CD4-positive, alpha-beta T cell treated with Interferon gamma for 1 hour (primary cell): ENCODE measurements at regions not wholly inside any gene's neighbourhood (a gene's known extent, or its start where the extent isn't known, plus 50 kb on each side); places are given as distances from the start of the nearest gene placed in this dataset.

ENCODE experiments used
- DNase-seq: peaks from one replicate; pipeline ENCODE4 v3.0.0-alpha.2; 2020

DNA sequence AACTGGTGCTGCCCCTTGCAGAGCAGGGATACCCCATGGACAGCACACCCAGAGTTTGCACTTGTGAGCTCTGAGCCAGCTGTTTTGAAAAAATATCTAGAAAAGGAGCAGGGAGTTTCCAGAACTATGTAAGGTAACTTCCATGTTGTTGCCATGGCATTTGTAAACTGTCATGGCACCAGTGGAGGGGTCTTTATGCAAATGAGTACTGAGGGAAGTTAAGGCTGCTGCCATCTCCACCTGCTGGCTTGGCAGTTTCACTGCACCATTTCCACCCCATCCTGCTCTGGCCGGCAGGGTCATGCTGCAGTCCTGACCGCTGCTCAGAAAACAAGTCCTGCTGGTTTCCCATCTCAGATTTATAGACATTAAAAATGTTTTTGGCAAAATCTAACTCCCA is 52.3 kb upstream of the SNTG2 start:
- DNase-seq = no peak

DNA sequence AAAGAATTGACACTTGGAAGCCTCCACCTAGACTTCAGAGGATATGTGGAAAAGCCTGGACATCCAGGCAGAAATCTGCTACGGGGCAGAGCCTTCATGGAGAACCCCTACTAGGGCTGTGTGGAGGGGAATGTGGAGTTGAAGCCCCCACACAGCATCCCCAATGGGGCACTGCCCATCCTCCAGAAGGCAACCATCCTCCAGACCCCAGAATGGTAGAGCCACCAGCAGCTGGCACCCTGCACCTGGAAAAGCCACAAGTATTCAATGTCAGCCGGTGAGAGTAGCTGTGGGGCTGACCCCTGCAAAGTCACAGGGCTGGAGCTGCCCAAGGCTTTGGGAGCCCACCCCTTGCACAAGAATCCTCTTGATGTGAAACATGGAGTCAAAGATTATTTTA is 53.6 kb upstream of the SNTG2 start:
- DNase-seq = no peak

DNA sequence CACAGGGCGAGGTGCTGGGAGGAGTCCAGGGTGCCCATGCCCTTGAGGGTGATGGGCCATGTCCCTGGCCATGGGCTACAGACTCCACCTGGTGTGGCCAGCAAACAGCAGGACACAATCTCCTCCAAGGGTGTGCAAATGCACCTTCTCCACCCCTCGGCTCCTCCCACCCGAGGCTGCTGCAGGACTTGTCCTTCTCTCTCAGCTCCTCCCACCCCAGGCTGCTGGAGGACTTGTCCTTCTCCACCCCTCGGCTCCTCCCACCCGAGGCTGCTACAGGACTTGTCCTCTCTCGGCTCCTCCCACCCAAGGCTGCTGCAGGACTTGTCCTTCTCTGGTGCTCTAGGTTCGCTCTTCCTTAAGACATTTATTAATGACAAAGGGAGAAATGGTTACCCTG is 57.3 kb upstream of the SNTG2 start:
- DNase-seq = no peak

DNA sequence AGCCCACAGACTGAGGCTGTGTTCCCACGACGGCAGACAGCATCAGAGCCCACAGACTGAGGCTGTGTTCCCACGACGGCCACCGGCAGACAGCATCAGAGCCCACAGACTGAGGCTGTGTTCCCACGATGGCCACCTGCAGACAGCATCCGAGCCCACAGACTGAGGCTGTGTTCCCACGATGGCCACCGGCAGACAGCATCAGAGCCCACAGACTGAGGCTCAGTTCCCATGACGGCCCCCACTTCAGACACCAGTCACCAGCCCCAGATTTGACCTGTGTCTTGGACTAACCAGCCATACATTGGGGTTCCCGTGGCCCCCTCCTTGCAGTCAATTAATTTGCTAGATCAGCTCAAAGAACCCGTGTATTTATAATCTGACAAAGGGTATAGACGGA is 57.8 kb upstream of the SNTG2 start:
- DNase-seq = no peak

DNA sequence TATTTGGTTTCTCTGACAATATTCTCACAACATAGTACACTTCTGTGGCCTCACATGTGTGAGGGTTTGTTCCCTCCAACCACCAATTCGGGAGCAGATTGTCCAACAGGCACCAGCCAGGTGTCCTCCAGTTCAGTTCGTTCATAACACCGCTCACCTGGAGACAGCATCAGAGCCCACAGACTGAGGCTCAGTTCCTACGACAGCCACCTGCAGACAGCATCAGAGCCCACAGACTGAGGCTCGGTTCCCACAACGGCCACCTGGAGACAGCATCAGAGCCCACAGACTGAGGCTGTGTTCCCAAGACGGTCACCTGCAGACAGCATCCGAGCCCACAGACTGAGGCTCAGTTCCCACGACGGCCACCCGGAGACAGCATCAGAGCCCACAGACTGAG is 58.2 kb upstream of the SNTG2 start:
- DNase-seq = no peak

DNA sequence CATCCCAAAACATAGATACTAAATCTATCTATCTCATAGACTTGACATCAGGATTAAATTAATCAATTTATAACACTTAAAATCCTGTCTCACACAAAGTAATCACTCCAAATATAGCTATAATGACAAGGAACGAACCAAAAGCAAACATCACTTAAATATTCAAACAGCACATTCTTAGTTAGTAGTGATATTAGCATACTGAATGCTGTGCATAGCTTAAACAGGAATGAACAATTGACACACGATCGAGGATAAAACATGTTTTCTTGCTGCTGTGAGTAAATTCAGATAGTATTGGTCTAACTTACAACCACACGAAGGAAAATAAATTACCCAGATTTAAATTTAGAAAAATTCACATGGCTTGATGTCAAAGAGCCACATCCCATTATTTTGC is 58.9 kb upstream of the SNTG2 start:
- no peak for DNase-seq

DNA sequence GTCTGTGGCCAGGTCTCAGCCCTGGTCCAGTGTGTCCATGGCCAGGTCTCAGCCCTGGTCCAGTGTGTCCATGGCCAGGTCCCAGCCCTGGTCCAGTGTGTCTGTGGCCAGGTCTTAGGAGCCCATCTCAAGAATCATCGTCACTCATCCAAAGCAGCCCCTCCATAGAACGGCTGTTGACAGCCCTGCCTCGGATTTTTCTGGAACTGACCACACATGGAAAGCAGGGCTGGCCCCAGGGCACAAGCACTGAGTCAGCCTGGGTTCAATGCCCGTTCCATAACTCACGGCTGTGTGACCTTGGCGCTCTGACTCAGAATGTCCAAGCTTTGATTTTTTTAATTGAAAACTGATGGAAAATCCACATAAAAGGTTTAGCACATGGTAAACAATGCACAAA is 59.9 kb upstream of the SNTG2 start:
- no peak for DNase-seq

DNA sequence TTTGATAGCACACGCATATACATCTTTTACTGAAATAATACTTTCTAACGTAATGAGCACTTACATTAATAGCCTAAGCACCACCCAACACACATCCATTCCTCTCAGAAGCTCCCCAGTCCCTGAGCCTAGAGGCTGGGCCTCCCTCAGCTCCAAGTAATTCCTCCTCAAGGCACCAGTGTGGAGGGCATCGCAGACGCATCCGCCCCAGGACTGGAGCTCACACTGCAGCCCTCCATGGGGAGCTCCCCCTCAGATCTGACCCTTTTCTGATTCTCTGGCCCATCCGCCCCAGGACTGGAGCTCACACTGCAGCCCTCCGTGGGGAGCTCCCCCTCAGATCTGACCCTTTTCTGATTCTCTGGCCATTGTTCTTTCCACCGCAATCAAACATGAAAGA is 60.4 kb upstream of the SNTG2 start:
- DNase-seq = no peak

DNA sequence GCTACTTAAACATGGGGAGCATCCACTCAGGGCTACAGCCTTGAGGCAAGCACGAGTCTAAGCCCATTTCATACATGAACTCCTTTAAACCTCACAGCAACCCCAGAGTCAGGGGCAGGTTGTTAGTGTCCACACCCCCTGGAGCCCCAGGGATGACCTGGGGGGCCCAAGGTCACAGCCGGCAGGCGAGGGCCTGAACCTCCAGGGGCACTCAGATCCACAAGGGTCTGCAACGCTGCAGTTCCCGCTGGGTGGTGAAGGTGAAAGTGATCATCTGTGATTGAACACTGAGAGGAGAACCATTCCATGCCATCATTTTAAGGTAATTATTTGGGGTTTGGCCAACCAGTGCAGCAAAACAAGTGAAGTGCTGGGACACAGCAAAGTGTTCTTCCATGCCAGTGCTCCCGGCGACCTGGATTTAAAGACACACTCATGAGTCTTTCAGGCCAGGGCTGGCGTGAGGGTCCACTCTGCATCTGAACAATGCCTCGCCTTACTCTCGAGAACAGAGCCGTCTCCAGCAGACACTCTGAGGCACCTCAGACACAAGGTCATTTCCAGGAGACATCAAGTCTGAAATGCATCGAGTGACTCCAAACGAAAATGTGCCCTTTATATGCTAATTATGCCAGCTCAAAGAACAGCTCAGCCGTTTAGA is 61.6 kb upstream of the SNTG2 start:
- DNase-seq = no peak

DNA sequence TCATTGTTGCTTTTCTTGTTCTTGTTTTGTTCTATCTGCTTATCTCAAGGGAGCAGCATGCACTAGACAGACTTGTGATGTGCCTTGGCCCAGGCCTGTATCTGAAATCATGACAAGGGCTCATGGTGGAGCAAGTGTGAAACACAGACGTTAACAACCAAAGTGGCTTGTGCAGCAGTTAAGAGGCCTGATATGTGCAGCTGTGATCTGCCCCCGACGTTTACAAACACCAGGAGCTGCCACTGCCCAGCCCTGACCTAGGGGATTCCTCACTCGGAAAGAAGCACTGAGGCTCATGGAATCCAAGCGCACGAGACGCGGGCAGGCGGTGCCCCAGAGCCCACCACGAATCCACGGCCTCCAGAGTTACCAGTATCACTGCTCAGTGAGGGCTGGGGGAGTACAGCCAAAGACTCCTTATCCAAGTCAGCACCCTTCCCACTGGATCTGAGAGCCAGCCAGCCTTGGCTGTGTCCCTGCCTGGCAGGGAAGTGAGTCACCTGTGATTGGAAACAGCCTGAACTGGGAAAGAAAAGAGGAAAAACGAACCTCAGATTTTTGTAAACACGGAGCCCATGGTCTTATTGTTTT is 62.3 kb upstream of the SNTG2 start:
- no peak for DNase-seq

DNA sequence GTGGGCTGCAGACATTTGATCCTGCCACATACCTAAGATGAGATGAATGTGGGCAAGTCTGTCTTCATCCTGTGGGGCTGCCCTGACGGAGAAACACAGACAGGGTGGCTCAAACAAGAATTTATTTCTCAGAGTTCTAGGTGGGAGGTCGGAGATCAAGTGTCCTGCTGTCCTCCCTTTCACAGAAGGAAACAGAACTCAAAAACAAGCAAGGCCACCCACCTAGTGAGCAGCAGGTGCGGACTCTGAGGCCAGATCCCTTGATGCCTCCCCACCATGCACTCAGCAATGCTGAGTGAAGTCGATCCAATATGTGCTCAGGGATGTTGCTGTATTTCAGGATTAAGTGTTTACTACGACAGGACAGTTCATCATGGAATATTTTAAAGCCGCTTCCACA is 63.0 kb upstream of the SNTG2 start:
- DNase-seq = no peak

DNA sequence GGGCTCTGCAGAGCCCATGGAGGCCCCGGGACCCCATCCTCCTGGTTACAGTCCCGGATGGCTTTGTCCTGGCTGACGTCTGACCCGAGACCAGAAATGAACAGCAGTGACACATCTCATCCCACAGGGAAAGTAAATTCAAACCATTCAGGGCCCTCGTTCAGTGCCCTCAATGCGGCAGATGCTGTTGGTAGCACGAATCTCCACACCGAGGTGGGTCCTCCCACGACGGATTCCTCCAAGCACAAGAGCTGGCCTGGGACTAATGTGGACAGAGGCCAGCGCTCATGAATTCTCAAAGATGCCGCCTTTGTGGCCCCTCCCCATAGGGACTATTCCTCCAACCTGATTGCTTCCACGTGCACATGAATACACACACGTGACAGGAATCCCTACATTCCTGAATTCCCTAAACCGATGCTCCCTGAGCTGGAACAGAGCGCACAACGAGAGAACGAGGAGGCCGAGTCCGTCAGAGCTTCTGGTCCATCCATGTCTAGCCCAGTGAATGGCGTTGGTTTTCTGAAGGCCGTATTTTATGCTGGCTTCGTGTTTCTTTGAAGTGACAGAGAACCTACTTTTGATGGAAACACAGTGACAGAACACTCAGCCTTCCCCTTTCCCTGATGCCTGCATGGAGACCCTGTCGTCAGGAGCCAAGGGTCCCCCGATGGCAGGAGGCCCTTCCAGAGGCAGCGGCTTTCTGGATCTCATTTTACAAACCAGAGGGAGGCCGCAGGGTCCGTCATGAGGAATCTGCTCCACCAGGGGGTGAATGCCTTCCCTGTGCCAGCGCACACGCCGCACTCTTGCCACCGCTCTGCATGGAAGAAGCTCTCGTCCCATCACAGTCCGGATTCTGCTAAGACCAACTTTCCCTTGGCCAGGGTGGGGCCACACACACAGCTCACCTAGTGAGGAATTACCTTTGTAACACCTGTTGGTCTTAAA is 64.3 kb upstream of the SNTG2 start:
- no peak for DNase-seq

DNA sequence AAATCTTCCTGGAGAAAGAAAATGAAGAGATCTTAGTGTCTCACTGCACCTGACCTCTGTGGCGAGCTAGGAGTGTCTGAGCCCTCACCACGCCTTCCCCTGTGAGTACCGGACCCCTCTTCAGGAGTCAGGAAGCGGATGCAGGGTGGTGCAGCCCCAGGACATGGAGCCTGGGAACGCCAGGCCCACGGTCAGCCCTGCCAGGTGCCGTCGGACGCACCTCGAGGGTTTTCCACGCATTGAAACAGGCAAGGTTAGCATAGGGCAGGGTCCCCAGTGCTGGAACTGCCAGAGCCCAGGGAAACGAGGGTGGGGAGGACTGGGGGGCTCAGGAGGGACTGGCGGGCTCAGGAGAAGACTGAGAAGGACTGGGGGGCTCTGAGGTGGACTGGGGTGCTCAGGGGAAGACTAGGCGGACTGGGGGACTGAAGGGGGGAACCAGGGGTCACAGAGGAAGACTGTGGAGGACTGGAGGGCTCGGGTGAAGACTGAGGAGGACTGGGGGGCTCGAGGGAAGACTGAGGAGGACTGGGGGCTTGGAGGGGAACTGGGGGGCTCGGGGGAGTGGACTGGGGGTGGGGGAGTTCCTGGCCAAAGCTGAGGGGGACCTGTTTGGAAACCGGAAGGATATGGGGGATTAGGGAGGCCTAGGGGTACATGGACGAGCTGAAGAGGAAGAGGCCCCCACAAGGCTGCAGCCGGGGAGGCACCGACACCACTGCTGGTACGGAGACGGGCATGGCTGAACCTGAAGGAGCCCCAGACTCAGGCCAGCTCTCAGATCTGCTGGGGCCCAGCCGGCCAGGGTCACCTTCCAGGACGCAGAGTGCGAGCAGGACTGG is 65.2 kb upstream of the SNTG2 start:
- DNase-seq = no peak

DNA sequence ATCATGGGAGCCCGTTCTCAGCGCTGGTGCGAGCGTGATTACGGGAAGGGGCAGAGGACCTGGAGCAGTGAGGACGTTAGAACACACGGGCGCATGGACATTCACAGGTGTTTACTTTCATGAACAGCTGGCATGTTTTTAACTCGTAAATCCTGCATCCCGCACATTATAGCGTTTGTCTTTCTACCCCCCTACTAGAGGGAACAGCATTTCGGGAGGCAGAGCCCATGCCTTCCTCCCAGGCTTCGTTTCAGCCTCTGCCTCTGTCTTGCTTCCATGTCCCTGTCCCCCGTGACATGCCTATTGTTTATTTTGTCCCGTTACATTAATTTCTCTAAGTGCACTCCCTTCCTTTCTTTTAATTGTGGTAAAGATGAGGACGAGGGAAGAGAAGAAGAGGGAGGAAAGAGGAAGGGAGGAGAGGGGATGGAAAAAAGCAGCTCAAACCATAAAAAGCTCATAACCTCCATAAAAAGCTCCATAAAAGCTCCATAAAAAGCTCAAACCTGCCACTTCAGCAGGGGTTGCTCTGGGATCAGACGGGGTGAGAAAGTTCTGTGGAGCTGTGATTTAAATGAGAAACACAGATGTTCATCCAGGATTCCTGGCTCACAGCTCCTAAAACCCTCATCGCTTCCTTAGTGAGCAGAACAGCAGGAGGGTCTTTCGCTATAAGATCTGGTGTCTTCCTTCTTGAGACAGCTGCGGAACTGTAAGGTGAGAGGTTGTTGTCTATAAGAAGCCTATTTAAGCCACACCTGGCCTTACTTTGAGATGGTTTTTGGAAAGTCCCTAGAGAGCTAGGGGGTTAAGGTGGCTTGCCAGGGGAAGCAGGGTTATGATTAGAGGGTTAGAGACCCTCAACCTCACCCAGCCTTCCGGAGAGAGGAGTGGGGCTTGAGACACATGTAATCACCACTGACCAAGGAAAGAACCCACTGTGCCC is 66.6 kb upstream of the SNTG2 start:
- DNase-seq = no peak

DNA sequence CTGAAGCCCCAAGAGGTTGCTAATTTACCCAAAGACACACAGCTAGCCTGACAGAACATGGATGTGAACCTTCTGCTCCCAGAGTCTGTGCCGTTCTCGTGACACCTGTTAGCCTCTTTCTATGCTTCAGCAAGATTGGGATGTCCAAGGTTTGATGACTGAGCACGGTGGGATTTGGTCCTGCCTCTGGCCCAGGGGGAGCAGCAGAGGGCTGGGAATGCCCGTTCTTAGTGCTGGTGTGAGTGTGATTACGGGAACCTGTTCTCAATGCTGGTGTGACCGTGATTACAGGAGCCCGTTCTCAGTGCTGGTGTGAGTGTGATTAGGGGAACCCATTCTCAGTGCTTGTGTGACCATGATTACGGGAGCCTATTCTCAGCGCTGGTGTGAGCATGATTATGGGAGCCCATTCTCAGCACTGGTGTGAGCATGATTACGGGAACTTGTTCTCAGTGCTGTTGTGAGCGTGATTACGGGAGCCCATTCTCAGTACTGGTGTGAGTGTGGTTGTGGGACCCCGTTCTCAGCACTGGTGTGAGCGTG is 67.3 kb upstream of the SNTG2 start:
- DNase-seq = no peak

DNA sequence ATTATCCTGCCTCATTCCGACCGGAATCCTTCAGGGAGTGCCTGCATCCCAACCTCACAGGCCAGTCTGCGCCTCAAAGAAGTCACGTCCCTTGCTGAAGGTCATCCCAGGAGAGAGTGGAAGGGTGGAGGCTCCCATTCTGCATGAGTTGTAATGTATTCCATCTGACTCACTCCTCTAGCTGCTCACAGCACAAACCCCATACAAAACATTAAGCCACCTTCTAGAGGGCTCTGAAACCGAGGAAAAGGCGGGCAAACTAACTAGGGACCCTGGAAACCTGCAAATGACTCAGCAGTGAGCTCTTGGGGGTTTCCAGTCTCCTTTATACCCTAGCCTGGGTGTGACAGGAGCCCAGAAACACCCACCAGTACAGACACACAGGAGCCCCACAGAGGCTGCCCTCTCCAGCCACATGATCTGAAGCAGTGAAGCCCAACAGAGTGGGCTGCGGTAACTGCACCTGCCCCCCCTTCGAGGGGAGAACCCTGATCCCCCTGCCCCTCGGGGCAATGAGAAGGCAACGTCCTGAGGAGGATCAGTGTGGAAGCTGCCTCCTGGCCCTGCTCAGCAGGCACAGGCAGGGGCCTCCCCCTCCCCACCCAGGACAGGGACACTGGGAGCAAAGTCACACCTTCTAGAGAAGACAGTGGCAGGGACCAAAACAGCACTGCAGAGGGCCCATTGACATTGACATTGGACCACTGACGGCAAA is 69.3 kb upstream of the SNTG2 start:
- no peak for DNase-seq

DNA sequence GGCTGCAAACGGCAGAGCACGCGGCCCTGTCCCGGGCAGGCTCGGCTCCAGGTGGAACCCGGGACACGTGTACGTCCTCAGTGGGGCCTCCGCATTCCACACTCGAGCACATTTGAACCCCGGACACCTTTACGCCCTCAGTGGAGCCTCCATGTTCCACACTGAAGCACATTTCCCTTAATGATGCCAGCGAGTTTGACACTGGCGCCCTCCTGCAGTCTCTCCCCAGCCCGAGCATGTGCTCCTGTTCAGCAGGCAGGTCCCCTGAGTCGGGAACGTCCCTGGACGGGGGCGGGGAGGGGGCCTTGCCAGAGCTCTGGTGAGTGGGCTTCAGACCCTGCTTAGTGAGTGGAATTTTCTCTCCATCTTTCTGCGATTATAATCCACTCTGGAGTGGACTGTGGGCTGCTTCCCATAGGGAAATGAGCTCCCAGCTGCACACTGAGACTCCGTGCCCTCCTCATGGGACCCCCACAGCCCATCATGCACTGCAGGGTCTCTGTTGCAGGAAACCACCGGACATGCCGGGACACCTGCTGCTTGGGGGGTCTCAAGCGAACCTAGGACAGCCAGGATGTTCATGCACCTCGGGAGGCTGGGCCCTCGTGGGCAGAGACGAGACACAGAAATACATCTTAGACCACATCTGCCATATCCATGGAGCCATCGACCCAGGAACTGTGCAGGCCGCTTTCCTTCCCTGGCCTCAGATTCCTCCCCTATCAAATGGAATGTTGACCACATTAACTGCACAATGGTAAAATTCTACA is 70.3 kb upstream of the SNTG2 start:
- no peak for DNase-seq

DNA sequence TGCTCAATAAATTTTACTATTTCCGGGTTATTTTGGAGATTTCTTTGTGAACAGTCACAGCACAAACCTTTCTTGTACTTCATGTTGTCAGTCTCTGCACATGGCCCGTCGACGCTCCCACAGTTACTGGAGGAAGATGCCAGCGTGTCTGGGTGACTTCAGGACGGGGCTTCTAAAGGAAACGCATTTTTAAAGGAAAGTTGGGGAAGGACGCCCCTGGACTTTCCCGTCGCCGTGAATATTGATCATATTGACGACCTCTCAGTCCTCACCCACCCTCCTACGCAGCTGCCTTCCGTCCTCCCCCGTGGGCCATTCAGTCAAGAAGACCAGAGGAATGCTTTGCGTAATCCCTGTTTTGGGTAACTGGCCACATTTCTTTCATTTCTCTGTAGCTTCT is 71.1 kb upstream of the SNTG2 start:
- DNase-seq = no peak

DNA sequence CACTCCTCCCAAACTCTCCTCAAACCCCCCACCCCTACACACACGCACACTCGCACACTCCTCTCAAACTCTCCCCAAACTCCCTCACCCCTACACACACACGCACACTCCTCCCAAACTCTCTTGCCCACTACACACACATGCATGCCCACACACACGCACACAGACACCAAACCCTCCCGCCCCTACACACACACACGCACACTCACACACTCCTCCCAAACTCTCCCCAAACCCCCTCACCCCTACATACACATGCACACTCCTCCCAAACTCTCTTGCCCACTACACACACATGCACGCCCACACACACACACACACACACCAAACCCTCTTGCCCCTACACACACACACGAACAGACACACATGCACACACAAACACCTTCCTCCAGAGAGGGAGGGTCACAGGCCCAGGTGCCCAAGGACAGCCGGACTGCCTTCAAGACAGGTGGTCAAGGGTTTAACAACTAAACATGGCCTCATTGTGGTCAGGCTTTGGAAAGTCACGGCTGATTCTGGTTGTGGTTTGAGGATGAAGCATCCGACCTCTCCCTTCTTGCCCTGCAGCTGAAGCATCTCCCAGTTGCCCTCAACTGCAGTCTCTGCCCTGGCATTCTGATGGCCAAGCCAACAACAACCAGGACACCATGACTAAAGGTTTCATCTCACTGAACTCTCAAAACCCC is 72.3 kb upstream of the SNTG2 start:
- no peak for DNase-seq

DNA sequence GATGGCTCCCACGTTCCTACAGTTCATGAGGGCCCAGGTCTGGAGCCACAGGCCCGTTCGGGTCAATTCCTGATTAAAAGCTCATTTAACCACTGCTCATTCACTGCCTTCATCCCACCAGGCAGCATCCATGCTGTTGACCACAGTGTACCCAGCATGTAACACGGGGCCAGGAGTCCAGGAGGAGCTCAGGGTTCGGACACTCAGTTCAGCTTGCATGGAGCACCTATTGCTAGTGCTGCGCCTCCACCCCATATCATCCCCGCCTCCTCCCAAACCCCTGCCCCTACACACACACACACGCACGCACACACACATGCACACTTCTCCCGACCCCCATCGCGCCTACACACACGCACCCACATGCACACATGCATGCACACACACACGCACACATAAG is 72.9 kb upstream of the SNTG2 start:
- no peak for DNase-seq
